Vagina (tissue), 2 donors: ENCODE measurements at regions not wholly inside any gene's neighbourhood (a gene's known extent, or its start where the extent isn't known, plus 50 kb on each side); places are given as distances from the start of the nearest gene placed in this dataset.

ENCODE experiments used
- DNase-seq, 2 donors: peaks; one replicate each; pipeline ENCODE4 v3.0.0-alpha.2; 2017; ENCODE audit errors: extremely low spot score in 2 of 2
- H3K27ac ChIP-seq: fragments of 200-600 bp; sonication (generic); one replicate; pipeline ENCODE4 v1.5.1; 2019
- H3K27me3 ChIP-seq: fragments of 200-600 bp; sonication (generic); one replicate; pipeline ENCODE4 v1.5.1; 2019
- H3K36me3 ChIP-seq, 2 donors: fragments of 200-600 bp; sonication (generic); one replicate each; pipeline ENCODE4 v1.5.1; 2017 to 2019
- H3K4me1 ChIP-seq: fragments of 200-600 bp; sonication (generic); one replicate; pipeline ENCODE4 v1.5.1; 2019
- H3K4me3 ChIP-seq, 2 donors: fragments of 200-600 bp; sonication (generic); 1 replicate in 1 of 2; 2 replicates in 1 of 2; pipeline ENCODE4 v1.5.1; 2016 to 2019
- H3K9me3 ChIP-seq: fragments of 200-600 bp; sonication (generic); one replicate; pipeline ENCODE4 v1.5.1; 2019
- CTCF ChIP-seq, 3 experiments: fragments of 450-650 bp in 2 of 3; fragments of 200-600 bp in 1 of 3; sonication (generic) in 1 of 3; IDR thresholded peaks; one replicate each; pipeline ENCODE4 v1.5.1; 2017 to 2019; ENCODE audit warnings: antibody characterized with exemption in 3 of 3, mild to moderate bottlenecking in 2 of 3, moderate library complexity in 2 of 3
- POLR2A ChIP-seq, 2 donors: fragments of 450-650 bp; IDR thresholded peaks; one replicate each; pipeline ENCODE4 v1.6.1; 2017; ENCODE audit warnings: antibody characterized with exemption in 2 of 2, mild to moderate bottlenecking in 2 of 2, moderate library complexity in 2 of 2
- POLR2AphosphoS5 ChIP-seq, 2 donors: sonication (generic); formaldehyde crosslinking; IDR thresholded peaks; one replicate each; pipeline ENCODE4 v1.9.0; 2017; ENCODE audit warnings: antibody characterized with exemption in 2 of 2, mild to moderate bottlenecking in 2 of 2, low read depth in 1 of 2; ENCODE audit not compliant: insufficient read depth in 1 of 2
- intact Hi-C: fragments of 100-400 bp; cut with DNase I; formaldehyde crosslinking; loops from one replicate; pipeline ENCODE4 v1.15.1; 2023

DNA sequence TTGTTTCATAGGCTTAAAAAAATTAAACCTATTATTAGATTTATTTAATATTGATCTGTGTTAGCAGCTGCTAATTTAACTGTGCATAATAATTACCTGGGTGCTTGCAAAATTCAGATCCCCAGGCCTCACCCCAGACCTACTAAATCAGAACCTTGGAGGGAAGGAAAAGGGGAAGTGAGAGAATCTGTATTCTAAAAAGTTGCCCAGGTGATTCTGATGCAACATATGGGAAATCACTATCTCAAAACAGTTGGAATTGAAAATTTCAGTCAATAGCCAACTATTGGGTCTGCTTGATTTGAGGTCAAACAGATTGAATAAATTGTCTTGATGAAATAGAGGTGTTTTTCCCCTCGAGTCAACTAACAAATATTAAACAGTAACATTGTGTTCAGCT, 538.5 kb upstream of the ADAMTS9 start:
- H3K9me3 ChIP-seq, result no peaks in the 10 kb centered on the region
- H3K4me3 ChIP-seq, result no peak overlapping the region
- no peaks in the 10 kb centered on the region for H3K36me3 ChIP-seq
- intact Hi-C loops, result no loop called here
- H3K27ac ChIP-seq, result no peak overlapping the region
- no peak for DNase-seq
- no peaks in the 10 kb centered on the region for H3K4me1 ChIP-seq
- TF ChIP-seq POLR2AphosphoS5 (IDR thresholded peaks at IDR 0.05; ENCODE audit: insufficient read depth in 1 of 2, low read depth in 1 of 2), result no peak
- no peak for TF ChIP-seq CTCF (IDR thresholded peaks at IDR 0.05)
- TF ChIP-seq POLR2A (IDR thresholded peaks at IDR 0.05), result no peak
- H3K27me3 ChIP-seq, result no peaks in the 10 kb centered on the region

- no peak for TF ChIP-seq CTCF (IDR thresholded peaks at IDR 0.05)
- no peak for TF ChIP-seq POLR2AphosphoS5 (IDR thresholded peaks at IDR 0.05; ENCODE audit: insufficient read depth in 1 of 2, low read depth in 1 of 2)
- Histone ChIP-seq H3K9me3 (no peaks in the 10 kb centered on the region), H3K4me3 (no peak overlapping the region), H3K27ac (peak overlapping the region; percentile 12), H3K36me3 (no peaks in the 10 kb centered on the region), H3K4me1 (no peaks in the 10 kb centered on the region), H3K27me3 (no peaks in the 10 kb centered on the region)
- intact Hi-C loops, result no loop called here
- no peak for DNase-seq
Observed at GRCh38 chr3:65210026-65210814, 522.4 kb upstream of the ADAMTS9 start.

GRCh38 chr3:65202395-65202794, 514.6 kb upstream of the ADAMTS9 start:
- intact Hi-C loops, result no loop called here
- no peaks in the 10 kb centered on the region for H3K36me3 ChIP-seq

DNA sequence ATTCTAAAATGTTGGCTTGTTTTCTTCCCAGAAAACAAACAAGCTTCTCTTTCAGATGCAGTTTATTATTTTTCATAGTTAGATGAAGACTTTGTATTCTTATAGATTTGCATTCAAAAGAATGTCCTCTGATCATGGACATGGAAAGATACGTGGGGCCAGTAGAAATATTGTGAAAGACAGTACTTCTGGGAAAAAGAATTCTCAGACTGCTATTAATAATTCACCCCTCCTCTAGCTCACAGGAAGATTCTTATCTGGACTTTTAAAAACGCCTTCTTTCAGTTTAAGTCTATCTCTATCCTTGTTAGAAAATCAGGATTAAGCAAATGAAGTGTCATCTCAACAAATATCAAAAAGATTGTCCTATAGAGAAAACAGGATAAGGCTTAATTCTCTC, 514.1 kb upstream of the ADAMTS9 start:
- Histone ChIP-seq H3K27me3 (no peaks in the 10 kb centered on the region), H3K4me1 (peaks cover 8% of the 10 kb centered on the region), H3K36me3 (no peaks in the 10 kb centered on the region), H3K9me3 (no peaks in the 10 kb centered on the region), H3K27ac (peak overlapping the region; percentile 25), H3K4me3 (no peak overlapping the region)
- DNase-seq, result no peak
- TF ChIP-seq CTCF (IDR thresholded peaks at IDR 0.05) (no peak), POLR2AphosphoS5 (IDR thresholded peaks at IDR 0.05; ENCODE audit: insufficient read depth in 1 of 2, low read depth in 1 of 2) (no peak), POLR2A (IDR thresholded peaks at IDR 0.05) (no peak)
- intact Hi-C loops, result no loop called here

More at GRCh38 chr3:65202395-65202794, 514.6 kb upstream of the ADAMTS9 start:
- TF ChIP-seq POLR2AphosphoS5 (IDR thresholded peaks at IDR 0.05; ENCODE audit: insufficient read depth in 1 of 2, low read depth in 1 of 2), result no peak
- no peak for TF ChIP-seq POLR2A (IDR thresholded peaks at IDR 0.05)
- TF ChIP-seq CTCF (IDR thresholded peaks at IDR 0.05), result no peak
- H3K27me3 ChIP-seq, result no peaks in the 10 kb centered on the region
- H3K9me3 ChIP-seq, result no peaks in the 10 kb centered on the region
- no peak overlapping the region for H3K4me3 ChIP-seq
- H3K4me1 ChIP-seq, result peaks cover 8% of the 10 kb centered on the region
- DNase-seq, result no peak
- no peak overlapping the region for H3K27ac ChIP-seq

GRCh38 chr3:65200310-65200970, 512.6 kb upstream of the ADAMTS9 start:
- H3K27ac ChIP-seq, result peak overlapping the region; percentile 34
- no peaks in the 10 kb centered on the region for H3K36me3 ChIP-seq
- peaks cover 8% of the 10 kb centered on the region for H3K4me1 ChIP-seq
- intact Hi-C loops, result no loop called here
- H3K27me3 ChIP-seq, result no peaks in the 10 kb centered on the region
- TF ChIP-seq POLR2AphosphoS5 (IDR thresholded peaks at IDR 0.05; ENCODE audit: insufficient read depth in 1 of 2, low read depth in 1 of 2) (no peak), POLR2A (IDR thresholded peaks at IDR 0.05) (no peak), CTCF (IDR thresholded peaks at IDR 0.05) (no peak)
- no peak for DNase-seq
- no peak overlapping the region for H3K4me3 ChIP-seq
- no peaks in the 10 kb centered on the region for H3K9me3 ChIP-seq
